Left lung (tissue), 4 donors: ENCODE measurements at regions not wholly inside any gene's neighbourhood (a gene's known extent, or its start where the extent isn't known, plus 50 kb on each side); places are given as distances from the start of the nearest gene placed in this dataset.

Experiments
- ATAC-seq: fragments of 200-7000 bp; cut with Tn5 transposase; one replicate; pipeline ENCODE4 v1.9.1; 2020; ENCODE audit warnings: moderate library complexity
- DNase-seq, 4 donors: peaks; one replicate each; pipeline ENCODE4 v3.0.0-alpha.2; 2013 to 2020
- H3K27ac ChIP-seq, 2 donors: fragments of 200-600 bp; sonication (generic) in 1 of 2; one replicate each; pipeline versions ENCODE4 v1.5.0 to v1.8.0; 2020 to 2021
- H3K27me3 ChIP-seq, 2 donors: fragments of 200-600 bp; sonication (generic) in 1 of 2; one replicate each; pipeline versions ENCODE4 v1.5.0 to v1.8.0; 2020 to 2021
- H3K36me3 ChIP-seq, 2 donors: fragments of 200-600 bp; sonication (generic) in 1 of 2; one replicate each; pipeline versions ENCODE4 v1.5.0 to v1.8.0; 2020 to 2021
- H3K4me1 ChIP-seq, 2 donors: fragments of 200-600 bp; one replicate each; pipeline ENCODE4 v1.8.0; 2021
- H3K4me3 ChIP-seq, 2 donors: fragments of 200-600 bp; sonication (generic) in 1 of 2; one replicate each; pipeline versions ENCODE4 v1.5.0 to v1.8.0; 2020 to 2021; ENCODE audit warnings: mild to moderate bottlenecking in 1 of 2
- H3K9me3 ChIP-seq, 2 donors: fragments of 200-600 bp; sonication (generic) in 1 of 2; one replicate each; pipeline versions ENCODE4 v1.5.0 to v1.8.0; 2020 to 2021
- CTCF ChIP-seq, 2 donors: fragments of 200-600 bp; sonication (generic) in 1 of 2; IDR thresholded peaks; one replicate each; pipeline versions ENCODE4 v1.5.0 to v1.8.0; 2021; ENCODE audit warnings: antibody characterized with exemption in 2 of 2
- intact Hi-C, 2 donors: fragments of 100-400 bp; cut with DNase I; formaldehyde crosslinking; loops; one replicate each; pipeline versions ENCODE4 v1.11.2 to v1.14.2; 2022
- donor health status: DM: no; HTN: yes; CAD: no.
- donor health status: DM: no; HTN: no; CAD: no.

GRCh38 chr3:74349015-74349414, 265.4 kb downstream of the CNTN3 start:
- Histone ChIP-seq H3K4me1 (no peaks in the 10 kb centered on the region), H3K27me3 (no peaks in the 10 kb centered on the region), H3K27ac (no peak overlapping the region), H3K4me3 (no peak overlapping the region), H3K9me3 (no peaks in the 10 kb centered on the region), H3K36me3 (no peaks in the 10 kb centered on the region)
- DNase-seq (no peak), ATAC-seq (no peak)
- intact Hi-C loops: no loop called here
- no peak for TF ChIP-seq CTCF (IDR thresholded peaks at IDR 0.05)

DNA sequence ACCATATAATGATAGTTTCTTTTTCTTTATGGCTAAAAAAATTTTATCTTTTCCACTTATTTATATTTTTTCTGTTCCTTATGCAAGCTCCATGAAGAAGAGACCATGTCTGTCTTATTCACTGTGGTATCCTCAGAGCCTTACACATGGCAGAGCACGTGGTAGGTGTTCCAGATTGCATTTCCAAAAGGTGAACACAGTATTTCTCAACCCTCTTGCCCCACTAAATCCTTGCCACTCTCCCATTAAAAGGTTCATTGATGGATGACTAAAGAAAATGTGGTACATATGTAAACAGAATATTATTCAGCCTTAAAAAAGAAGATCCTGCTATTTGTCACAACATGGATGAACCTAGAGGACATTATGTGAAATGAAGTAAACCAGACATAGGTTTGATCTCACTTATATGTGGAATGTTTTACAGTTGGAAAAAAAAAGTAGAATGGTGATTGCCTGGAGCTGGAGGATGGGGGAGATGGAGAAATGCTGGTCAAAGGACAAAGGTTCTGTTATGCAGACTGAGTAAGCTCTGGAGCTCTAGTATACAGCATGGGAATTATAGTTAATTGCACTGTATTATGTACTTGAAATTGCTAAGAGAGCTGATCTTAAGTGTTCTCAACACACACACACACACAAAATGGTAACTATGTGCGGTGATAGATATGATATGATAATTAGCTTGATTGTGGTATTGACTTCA, 266.7 kb downstream of the CNTN3 start:
- ATAC-seq (no peak), DNase-seq (no peak)
- TF ChIP-seq CTCF (IDR thresholded peaks at IDR 0.05): no peak
- Histone ChIP-seq H3K4me3 (no peak overlapping the region), H3K27ac (no peak overlapping the region), H3K36me3 (no peaks in the 10 kb centered on the region), H3K27me3 (no peaks in the 10 kb centered on the region), H3K4me1 (no peaks in the 10 kb centered on the region), H3K9me3 (no peaks in the 10 kb centered on the region)
- intact Hi-C loops: no loop called here

DNA sequence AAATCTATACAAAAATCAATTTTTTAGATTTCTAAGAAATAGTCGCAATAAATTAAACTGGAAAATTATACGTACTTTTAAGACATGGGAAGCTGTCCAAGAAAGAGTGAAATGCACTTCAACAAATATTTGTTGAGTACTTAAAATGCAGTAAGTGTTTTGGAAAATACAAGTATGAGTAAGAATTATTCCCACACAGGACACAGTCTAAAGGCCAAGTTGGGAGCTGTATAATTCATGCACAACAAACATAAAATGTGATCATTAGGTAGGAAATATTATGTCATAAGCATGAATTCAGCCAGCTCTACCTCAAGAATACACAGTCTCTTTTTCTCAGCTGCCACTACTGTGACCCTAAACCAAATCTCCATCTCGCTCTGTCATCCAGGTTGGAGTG, 267.6 kb downstream of the CNTN3 start:
- Histone ChIP-seq H3K27me3 (no peaks in the 10 kb centered on the region), H3K4me3 (no peak overlapping the region), H3K4me1 (no peaks in the 10 kb centered on the region), H3K36me3 (no peaks in the 10 kb centered on the region), H3K27ac (no peak overlapping the region), H3K9me3 (no peaks in the 10 kb centered on the region)
- DNase-seq: no peak
- TF ChIP-seq CTCF (IDR thresholded peaks at IDR 0.05): no peak
- peak; percentile 49 for ATAC-seq
- intact Hi-C loops: no loop called here

GRCh38 chr3:74345701-74346100, 268.8 kb downstream of the CNTN3 start:
- Histone ChIP-seq H3K4me3 (no peak overlapping the region), H3K27me3 (no peaks in the 10 kb centered on the region), H3K4me1 (no peaks in the 10 kb centered on the region), H3K36me3 (no peaks in the 10 kb centered on the region), H3K27ac (no peak overlapping the region), H3K9me3 (no peaks in the 10 kb centered on the region)
- DNase-seq (no peak), ATAC-seq (no peak)
- TF ChIP-seq CTCF (IDR thresholded peaks at IDR 0.05): no peak
- intact Hi-C loops: no loop called here

DNA sequence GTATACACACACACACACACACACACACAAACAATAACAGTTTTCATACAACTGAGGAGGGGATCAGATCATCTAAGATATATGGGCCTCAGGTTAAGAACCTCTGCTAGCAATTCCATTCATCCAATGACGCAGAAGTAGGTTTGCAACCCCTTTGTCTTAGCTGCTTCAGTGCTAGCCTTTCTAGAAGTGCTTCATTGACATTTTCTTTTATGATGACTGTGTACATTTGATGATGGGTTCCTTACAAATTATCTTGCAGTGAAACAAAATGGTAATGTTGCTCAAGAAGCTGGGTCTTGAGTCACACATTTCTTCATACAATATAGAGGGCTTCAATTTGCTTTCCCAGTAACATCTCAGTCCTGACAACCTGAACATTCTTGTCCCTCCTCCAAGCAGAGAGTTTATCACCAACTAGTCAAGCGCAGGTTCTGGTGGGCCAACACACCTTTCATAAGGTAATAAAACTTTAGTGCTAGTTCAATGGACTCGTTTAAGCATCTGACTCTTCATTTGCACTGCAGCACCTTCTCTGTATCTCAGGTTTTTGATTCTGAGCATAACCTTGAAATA, 269.5 kb downstream of the CNTN3 start:
- H3K27me3 ChIP-seq: no peaks in the 10 kb centered on the region
- H3K27ac ChIP-seq: no peak overlapping the region
- ATAC-seq (no peak), DNase-seq (no peak)
- TF ChIP-seq CTCF (IDR thresholded peaks at IDR 0.05): no peak
- no peaks in the 10 kb centered on the region for H3K36me3 ChIP-seq
- H3K9me3 ChIP-seq: no peaks in the 10 kb centered on the region
- no peaks in the 10 kb centered on the region for H3K4me1 ChIP-seq
- intact Hi-C loops: no loop called here
- no peak overlapping the region for H3K4me3 ChIP-seq
